MV-4-11 (cell line): ENCODE measurements at regions not wholly inside any gene's neighbourhood (a gene's known extent, or its start where the extent isn't known, plus 50 kb on each side); places are given as distances from the start of the nearest gene placed in this dataset.

Source experiments
- DNase-seq: peaks from one replicate; lab custom pipeline; 2025; lab: John Stamatoyannopoulos, UW

- DNase-seq, result no peak
Observed at GRCh38 chr4:31059753-31060522, 339.8 kb downstream of the PCDH7 start.

- no peak for DNase-seq
Observed at GRCh38 chr4:31065086-31065485, 344.9 kb downstream of the PCDH7 start.

- no peak for DNase-seq
Observed at GRCh38 chr4:31068257-31069075, 348.3 kb downstream of the PCDH7 start.

GRCh38 chr4:31069151-31069550, 349.0 kb downstream of the PCDH7 start:
- DNase-seq, result no peak

DNA sequence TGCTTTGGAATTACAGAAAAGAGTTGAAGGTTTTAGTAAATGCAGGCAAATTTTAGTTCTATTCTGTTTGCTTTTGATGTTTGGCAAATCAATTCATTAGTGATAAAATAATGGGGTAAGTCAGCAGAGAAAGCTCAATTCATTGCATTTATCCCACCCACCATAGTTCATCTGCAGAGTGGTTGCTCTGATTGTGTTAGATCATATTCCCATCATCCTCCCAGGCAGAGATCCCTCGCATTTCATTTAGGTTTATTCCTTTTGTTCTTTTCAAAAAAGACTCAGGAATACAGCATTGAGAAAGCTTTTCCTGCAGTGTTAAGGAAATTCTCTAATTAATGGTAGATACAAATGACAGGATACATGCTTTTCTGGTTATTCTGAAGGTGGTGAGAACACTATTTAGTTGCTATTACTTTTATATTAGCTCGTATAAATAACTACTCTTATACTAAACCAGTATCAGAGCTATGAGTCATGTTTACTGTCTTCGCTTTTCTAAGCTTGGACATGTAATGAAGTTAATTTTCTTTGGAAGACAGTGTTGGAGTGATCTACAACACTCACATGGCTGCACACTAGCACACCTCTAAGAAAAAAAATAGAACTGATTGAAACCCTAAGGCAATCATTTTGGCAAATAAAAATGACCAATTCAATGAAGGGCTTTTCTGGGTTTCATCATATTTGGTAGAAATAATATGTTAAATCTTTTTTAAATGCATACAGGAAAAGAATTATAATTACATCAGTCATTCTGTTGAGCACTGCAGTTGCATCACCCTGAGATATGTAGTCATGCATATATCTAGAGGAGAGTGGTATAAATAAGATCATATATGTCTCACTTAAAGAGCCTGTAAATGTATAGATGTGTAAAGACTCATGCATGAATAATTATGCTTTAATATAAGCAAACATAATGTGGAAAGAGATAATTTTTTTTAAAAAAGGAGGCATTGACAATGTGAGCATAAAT, 351.6 kb downstream of the PCDH7 start:
- no peak for DNase-seq

DNA sequence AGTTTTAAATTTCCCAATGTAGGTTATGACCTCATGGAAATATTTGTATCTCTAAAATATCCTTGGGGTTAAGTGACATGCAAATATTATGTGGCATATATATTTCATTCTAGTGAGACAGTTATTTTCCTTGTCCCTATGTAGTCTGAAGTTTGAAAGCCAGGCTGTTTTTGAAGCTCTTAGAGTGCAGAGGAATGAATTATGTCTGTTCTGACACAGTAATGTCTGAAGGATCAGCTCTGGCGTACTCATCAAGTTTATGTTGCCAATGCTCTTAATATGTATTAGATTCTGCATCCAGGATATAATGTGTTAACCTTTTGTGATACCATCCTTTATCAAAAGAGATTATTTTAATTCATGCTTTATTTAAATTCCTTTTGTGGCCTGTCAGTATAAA, 355.8 kb downstream of the PCDH7 start:
- DNase-seq, result no peak

DNA sequence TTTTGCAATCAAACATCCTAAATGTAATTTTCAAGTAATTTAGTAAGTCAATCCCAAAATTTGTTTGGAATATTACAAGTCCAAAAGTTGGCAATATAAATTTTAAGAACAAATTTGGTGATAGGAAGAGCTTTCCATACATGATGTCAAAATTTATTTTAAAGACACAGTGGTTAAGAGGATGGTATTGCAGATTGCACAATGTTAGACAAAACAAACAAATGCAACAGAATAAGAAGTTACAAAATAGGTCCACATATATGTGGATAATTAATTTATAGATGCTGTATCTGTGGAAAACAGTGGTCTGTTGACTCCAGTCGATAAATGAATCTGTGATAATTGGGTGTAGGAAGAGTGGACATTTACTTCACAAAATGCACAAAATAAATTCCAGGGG, 358.5 kb downstream of the PCDH7 start:
- no peak for DNase-seq

DNA sequence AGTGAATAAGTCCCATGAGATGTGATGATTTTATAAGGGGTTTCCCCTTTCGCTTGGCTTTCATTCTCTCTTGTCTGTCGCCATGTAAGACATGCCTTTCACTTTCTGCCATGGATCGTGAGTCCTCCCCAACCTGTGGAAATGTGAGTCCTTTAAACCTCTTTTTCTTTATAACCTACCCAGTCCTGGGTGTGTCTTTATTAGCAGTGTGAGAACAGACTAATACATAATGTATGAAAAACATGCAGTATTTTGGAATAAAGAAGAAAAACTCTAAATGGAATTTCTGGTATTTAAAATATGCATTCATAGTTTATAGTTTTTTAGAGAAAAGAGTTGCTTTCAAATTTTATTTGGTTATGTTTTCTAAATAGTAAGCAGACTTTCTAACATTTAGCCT, 360.7 kb downstream of the PCDH7 start:
- no peak for DNase-seq

- peak; percentile 45 for DNase-seq
Observed at GRCh38 chr4:31081366-31081765, 361.2 kb downstream of the PCDH7 start.

DNA sequence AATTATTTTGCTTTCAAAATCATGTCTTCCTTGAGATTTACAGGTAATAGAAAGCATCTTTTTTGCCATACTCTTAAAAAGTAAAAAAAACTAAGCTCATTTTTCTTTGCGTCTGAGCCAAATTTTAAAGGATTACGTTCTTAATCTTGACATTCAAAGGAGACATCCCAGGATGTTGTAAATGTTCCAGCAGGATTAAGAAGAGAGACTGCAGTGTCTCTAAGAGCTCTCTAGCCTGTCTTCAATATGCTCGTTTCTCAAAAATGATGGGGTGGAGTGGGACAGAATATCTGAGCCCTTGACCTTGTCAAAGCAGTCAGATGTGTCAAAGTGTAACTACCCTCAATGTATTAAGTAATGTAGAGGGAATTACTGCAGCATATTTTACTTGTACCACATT, 363.3 kb downstream of the PCDH7 start:
- no peak for DNase-seq

DNA sequence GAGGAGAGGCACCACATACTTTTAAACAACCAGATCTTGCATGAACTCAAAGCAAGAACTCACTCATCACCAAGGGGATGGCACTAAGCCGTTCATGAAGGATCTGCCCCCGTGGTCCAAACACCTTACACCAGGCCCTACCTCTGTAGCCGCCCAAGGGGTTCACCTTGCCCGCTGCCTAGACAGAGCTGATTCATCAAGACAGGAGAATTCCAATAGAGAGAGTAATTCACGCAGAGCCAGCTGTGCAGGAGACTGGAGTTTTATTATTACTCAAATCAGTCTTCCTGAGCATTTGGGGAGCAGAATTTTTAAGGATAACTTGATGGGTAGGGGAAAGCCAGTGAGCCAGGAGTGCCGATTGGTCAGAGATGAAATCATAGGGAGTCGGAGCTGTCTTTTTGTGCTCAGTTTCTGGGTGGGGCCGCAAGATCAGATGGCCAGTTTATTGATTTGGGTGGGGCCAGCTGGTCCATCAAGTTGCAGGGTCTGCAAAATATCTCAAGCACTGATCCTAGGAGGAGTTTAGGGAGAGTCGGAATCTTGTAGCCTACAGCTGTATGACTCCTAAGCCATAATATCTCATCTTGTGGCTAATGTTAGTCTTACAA, 364.7 kb downstream of the PCDH7 start:
- DNase-seq, result no peak

DNA sequence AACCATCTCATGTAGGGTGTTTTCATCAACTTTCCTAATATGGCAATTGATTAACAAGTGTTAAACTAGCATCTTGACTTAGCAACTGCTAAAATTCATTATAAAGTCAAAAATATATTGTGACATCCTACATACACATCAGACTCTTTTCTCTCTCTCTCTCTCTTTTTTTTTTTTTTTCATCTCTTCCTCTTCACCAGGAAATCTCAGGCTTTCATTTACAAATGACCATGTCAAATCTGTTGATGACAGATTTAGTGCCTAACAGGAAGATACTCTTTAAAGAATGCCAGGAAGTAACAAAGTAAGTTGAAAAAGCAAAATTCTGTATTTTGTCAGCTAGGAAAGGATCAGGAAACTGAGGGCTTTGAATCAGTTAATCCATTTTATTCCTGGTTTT, 365.5 kb downstream of the PCDH7 start:
- no peak for DNase-seq

- no peak for DNase-seq
Observed at GRCh38 chr4:31086756-31087330, 366.7 kb downstream of the PCDH7 start.

DNA sequence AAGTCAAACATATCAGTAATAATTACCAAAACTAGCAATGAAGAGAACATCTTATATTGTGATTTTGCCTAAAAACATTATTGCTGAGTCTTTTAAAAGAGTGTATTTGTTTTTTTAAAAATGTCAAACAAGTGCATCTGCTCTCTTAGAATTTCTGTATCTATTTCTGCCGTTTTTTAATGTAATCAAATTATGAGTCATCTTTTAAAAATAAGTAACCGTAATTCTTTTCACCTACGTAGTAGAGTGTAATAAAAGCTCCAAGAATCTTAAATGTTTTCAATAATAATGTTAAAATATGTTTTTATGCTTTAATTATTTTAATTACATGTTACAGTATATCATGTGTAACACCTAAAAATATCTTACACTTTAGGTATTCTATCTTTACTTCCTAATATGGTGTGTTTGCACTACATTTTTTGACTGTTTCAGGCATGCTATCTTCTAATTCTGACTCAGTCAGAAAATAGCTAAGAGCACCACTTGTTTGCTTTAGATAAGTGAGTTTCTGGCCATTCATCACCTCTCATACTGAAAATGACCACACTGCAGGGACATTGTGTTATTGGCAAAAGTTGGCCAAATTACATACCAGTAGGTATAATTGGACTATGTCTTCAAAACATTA, 368.5 kb downstream of the PCDH7 start:
- DNase-seq, result no peak

GRCh38 chr4:31089815-31090214, 369.6 kb downstream of the PCDH7 start:
- no peak for DNase-seq

DNA sequence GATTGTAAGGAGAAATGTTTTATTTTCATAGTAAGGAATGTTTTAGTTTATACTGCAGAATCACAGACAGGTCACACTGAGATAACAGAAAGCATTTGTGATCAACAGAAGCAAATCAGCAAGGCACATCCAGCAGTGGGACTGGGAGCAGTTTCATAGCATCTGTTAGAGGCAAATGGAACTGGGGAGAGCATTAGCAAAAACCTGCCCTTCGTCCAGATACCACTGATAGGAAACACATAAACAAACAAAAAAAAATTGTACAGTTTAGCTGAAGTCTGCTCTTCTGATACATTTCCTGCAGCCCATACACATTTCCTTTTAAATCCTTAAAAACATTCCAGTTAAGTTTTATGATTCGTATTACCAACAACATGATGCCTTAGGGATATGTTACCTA, 374.3 kb downstream of the PCDH7 start:
- no peak for DNase-seq

- no peak for DNase-seq
Observed at GRCh38 chr4:31097999-31098398, 377.8 kb downstream of the PCDH7 start.

DNA sequence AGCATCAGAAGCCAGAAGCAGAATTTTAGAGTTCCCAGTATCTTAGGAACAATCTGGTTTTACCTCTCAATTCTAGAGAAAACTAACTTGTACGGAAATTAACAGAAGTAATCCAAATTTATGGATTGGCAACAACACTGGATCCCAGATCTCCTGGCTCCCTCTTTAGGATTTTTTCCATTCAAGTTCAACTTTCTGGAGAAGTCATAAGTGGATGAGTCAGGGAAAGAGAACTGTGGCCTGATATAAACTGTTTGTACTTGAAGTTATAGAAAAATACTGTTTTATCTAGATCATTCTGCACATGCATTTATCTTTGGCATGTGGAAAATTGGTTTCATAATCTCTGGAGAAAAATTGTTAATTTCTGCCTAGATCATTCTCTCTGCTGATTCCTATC, 380.4 kb downstream of the PCDH7 start:
- no peak for DNase-seq

GRCh38 chr4:31104043-31104442, 383.9 kb downstream of the PCDH7 start:
- no peak for DNase-seq

- DNase-seq, result no peak
Observed at GRCh38 chr4:31104577-31104976, 384.4 kb downstream of the PCDH7 start.

- DNase-seq, result no peak
Observed at GRCh38 chr4:31106419-31106818, 386.2 kb downstream of the PCDH7 start.
